HT-29 (cell line): ENCODE measurements at regions not wholly inside any gene's neighbourhood (a gene's known extent, or its start where the extent isn't known, plus 50 kb on each side); places are given as distances from the start of the nearest gene placed in this dataset.
A peak's percentile ranks its signal among the peaks of the same experiment; 100 is the strongest.

ENCODE experiments used
- DNase-seq: peaks from one replicate; pipeline ENCODE4 v3.0.0-alpha.2; 2015; ENCODE audit warnings: low spot score

- DNase-seq, result no peak
These were observed 673.3 kb downstream of the KCNT2 start for GRCh38 chr1:195934817-195935553.

GRCh38 chr1:195933835-195934234 is 674.4 kb downstream of the KCNT2 start:
- DNase-seq, result no peak

GRCh38 chr1:195915826-195916225 is 692.4 kb downstream of the KCNT2 start:
- no peak for DNase-seq

GRCh38 chr1:195909061-195909460 is 699.2 kb downstream of the KCNT2 start:
- DNase-seq, result no peak

- DNase-seq, result no peak
These were observed 700.1 kb downstream of the KCNT2 start for GRCh38 chr1:195908121-195908520.

GRCh38 chr1:195903203-195903602 is 705.0 kb downstream of the KCNT2 start:
- no peak for DNase-seq

GRCh38 chr1:195902779-195903178 is 705.5 kb downstream of the KCNT2 start:
- DNase-seq, result no peak

GRCh38 chr1:195899762-195900352 is 708.4 kb downstream of the KCNT2 start:
- no peak for DNase-seq

GRCh38 chr1:195898924-195899323 is 709.3 kb downstream of the KCNT2 start:
- no peak for DNase-seq

GRCh38 chr1:195898373-195898772 is 709.9 kb downstream of the KCNT2 start:
- DNase-seq, result no peak

- peak; percentile 16 for DNase-seq
These were observed 711.2 kb downstream of the KCNT2 start for GRCh38 chr1:195897076-195897475.

GRCh38 chr1:195894411-195894810 is 713.8 kb downstream of the KCNT2 start:
- DNase-seq, result no peak

- no peak for DNase-seq
These were observed 722.2 kb downstream of the KCNT2 start for GRCh38 chr1:195886000-195886399.

- DNase-seq, result no peak
These were observed 729.8 kb downstream of the KCNT2 start for GRCh38 chr1:195878478-195878877.

GRCh38 chr1:195876792-195877191 is 731.4 kb downstream of the KCNT2 start:
- DNase-seq, result no peak

GRCh38 chr1:195872376-195872775 is 735.9 kb downstream of the KCNT2 start:
- DNase-seq, result no peak

GRCh38 chr1:195867638-195868037 is 740.6 kb downstream of the KCNT2 start:
- DNase-seq, result no peak

GRCh38 chr1:195866781-195867222 is 741.4 kb downstream of the KCNT2 start:
- no peak for DNase-seq

GRCh38 chr1:195866091-195866780 is 742.0 kb downstream of the KCNT2 start:
- DNase-seq, result no peak

GRCh38 chr1:195851804-195852203 is 756.4 kb downstream of the KCNT2 start:
- DNase-seq, result no peak

- no peak for DNase-seq
These were observed 757.1 kb downstream of the KCNT2 start for GRCh38 chr1:195851016-195851601.

- no peak for DNase-seq
These were observed 759.1 kb downstream of the KCNT2 start for GRCh38 chr1:195849180-195849579.
